ENCODE measurements at regions not wholly inside any gene's neighbourhood (a gene's known extent, or its start where the extent isn't known, plus 50 kb on each side); places are given as distances from the start of the nearest gene placed in this dataset.

DNA sequence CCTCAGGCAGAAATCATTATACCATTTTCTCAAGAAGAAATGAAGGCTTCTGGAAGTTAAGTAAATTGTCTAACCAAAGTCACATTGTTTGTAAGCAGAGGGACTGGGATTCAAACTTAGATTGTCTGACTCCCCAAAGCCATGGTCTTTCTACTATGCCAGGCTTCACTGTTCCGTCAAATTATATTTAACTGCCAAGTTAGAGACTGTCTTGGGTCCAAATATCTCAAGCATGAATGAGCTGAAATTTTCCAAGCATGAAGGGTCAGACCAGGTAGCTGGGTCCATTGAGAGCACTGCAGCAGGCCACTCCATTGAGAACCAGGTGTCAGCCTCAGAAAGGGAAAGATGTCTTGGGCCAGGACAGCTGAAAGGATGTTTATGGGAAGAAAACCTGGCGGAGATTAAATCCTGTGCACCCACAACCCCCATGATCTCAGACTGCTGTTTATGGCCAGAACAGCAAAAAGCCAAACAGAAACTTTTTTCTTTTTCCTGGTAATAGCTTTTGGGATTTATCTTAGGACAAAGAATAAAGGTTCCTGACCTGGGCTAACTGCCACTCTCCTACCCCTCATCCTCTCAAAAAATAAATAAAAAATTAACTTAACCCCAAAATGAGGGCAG, 612.3 kb downstream of the INSC start:
- FAIRE-seq (no peak), DNase-seq (ENCODE audit: insufficient read length, low spot score) (no peak)
- TF ChIP-seq POLR2A (IDR thresholded peaks at IDR 0.05; ENCODE audit: low read depth, low read length), result no peak

DNA sequence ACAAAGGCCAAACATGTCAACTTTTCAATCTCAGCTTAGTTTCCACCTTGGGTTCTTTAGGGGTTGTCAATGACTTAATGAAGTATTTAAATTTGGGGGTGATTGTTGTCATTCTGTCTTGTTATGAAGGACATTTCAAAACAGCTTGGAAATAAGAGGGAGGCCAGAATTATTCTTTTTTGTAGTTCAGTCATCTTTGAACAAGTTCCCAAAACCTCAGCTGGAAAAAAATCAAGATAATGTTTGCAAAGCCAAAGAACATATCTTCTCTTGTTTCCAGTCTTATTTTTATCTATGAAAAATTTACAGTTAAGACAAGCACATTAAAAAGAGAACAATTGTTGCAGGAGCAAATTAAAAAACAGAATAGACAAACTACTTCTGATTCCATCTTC, 612.8 kb downstream of the INSC start:
- no peak for FAIRE-seq
- DNase-seq (ENCODE audit: insufficient read length, low spot score), result no peak
- TF ChIP-seq POLR2A (IDR thresholded peaks at IDR 0.05; ENCODE audit: low read depth, low read length), result no peak

DNA sequence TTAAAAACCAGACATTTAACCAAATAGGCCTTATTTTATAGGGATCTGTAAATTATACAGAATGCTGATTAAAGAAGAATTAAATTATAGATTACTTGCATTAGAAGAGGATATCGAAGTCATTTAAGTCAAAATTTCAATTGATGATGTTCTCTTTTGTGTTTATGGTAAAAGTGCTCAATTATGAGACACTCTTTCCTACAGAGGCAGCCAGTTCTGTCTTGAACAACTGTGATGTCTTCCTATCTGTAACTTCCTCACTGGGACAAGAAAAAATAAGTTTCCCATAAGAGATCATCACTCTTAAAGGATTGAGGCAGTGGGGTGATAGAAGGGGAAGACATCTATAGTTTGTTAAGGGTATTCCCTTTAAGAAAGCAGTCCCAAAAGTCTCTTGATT, 613.5 kb downstream of the INSC start:
- no peak for DNase-seq (ENCODE audit: insufficient read length, low spot score)
- FAIRE-seq, result no peak
- TF ChIP-seq POLR2A (IDR thresholded peaks at IDR 0.05; ENCODE audit: low read depth, low read length), result no peak

DNA sequence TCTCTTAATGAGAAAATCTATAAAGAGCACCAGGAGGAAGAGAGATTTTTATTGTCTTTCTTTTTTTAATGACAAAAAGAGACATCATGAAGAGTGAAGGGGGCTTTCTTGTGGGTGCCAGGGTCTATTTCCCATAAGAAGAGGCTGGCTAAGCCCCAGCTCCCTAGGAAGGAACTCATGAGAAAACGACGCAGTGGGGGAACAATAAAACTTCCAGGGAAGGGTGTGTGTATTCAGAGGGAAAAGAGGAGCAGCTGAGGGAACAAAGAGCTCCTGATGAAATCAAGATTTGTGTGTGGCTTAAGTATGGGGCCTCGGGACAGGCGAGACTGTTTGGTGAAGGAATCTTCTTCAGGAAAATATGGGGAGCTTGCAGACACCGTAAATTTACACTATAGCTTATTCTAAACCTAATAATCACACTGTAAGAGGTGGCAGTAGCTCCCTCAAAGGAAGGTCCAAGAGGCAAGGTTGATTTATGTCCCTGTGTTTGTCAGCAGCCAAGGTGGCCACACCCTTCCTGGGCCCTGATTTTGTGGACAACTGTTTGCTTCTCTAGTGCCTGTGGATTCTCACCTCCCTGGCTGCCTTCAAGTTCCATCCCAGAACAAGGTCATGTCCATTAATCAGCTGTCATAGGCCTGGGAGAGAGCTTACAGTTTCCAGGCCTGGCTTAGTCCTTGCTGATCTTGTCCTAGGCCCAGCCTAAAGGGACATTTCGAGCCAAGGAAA, 615.7 kb downstream of the INSC start:
- DNase-seq (ENCODE audit: insufficient read length, low spot score), result no peak
- FAIRE-seq, result no peak
- no peak for TF ChIP-seq POLR2A (IDR thresholded peaks at IDR 0.05; ENCODE audit: low read depth, low read length)

DNA sequence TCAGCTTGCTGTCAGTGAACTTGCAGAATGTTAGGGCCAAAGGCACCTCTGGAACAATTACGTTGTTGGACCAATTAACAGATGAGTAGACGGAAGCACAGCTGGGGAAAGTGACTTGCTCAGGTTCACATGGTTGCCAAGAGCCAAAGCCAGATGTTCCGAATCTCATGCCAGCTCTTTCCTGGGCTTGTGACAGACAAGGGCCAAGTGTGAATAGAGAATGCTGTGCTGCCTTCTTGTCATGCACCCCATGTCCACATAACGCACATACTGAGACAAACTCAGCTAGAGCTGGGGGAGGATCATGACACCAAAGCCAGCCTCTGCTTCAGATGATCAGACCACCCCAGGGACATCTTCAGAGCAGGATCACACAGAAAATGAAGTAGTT, 616.3 kb downstream of the INSC start:
- FAIRE-seq (no peak), DNase-seq (ENCODE audit: insufficient read length, low spot score) (no peak)
- no peak for TF ChIP-seq POLR2A (IDR thresholded peaks at IDR 0.05; ENCODE audit: low read depth, low read length)

DNA sequence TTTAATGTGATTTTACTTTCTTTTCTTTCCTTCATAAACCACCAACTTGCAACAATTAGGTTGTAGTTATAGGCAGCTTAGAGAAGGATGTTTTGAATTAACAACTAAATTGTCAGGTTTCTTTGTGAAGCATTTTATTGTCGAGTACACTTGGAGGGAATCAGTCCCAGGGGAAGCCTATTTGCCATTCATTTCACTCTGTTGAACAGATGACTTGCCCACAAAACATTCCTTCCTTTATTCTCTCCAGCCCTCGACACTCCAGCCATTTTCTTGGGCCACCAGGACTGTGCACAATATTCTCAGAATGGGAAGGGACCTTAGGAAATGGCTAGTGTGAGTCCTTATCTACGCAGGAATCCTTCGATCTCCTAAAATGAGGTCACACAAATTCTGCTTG, 620.6 kb downstream of the SOX6 start:
- no peak for TF ChIP-seq POLR2A (IDR thresholded peaks at IDR 0.05; ENCODE audit: low read depth, low read length)
- FAIRE-seq (no peak), DNase-seq (ENCODE audit: insufficient read length, low spot score) (no peak)

DNA sequence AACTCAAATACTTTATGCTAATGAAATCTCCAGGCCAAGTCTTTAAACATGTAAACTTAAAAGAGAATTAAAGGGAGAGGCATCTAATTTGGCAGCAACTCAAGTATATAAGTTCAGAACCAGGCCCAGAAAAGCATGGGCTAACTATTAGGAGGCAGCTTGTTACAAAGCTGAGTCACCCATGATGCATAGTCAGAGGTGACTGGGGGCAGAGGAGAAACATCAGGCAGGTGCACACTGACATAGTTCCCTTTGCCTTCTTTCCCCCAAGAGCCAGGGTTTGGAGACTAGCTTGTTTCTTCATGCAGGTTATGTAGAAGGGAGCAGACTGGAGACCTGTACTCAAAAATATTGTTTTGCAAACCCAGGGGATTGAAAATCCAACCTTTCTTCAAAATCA, 619.0 kb downstream of the SOX6 start:
- FAIRE-seq, result no peak
- no peak for TF ChIP-seq POLR2A (IDR thresholded peaks at IDR 0.05; ENCODE audit: low read depth, low read length)
- no peak for DNase-seq (ENCODE audit: insufficient read length, low spot score)

DNA sequence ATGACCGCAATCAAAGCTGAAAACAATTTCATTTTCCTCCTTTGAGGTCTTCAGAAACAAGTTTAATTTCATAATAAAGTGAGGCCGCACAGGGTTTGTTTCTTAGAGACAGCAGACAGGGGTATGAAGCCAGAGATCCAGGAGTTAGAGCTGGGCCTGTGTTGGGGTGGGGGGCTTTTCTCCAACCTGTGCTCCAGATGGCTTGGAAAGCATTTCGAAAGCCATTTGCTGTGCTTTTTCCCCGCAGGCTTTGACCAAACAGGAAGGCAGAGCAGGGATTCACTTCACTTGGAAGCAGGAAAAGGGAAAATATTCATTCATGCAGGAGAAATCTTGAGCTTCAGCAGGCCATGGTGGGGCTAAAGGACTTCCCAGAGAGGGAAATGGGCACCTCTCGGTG, 617.4 kb downstream of the SOX6 start:
- no peak for TF ChIP-seq POLR2A (IDR thresholded peaks at IDR 0.05; ENCODE audit: low read depth, low read length)
- DNase-seq (ENCODE audit: insufficient read length, low spot score) (no peak), FAIRE-seq (no peak)

DNA sequence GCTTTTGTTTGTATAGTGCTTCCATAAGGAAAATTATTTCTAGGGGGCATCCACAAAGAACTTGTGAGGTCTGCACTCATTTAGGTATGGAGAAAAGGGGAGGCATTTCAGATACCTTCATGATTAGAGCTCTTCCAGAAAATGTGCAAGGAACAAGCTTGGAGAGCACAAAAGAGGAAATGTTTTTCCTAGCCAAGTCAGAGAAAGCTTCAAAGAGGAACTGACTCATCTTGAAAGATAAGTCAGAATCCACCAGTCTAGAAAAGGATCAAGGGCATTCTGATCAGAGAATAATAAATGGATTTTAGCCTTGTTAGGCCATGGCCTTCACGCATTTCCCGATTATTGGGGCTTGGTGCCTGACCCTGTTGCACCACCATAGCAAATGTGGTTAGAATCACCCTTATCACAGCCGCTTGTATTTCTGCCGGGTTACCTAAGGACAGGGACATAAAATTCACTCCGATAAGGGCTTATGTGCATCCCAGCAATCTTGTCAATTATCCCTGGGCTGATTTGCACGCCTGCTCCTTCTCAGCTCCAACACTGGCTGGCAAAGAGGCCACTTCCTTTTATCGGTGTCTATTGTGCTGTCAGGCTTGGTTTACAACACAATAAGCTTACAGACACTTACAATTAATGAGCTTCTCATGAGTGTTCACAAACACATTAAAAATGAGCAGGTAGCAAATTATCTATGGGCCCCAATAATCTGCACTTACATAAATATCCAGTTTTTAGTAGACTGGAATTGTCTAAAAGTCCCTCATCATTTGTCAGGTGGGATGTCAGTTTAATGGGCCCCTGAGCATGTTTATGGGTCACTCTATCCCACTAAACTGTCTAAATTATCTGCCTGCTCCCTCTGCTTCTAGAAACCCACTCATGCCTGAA, 613.5 kb downstream of the SOX6 start:
- DNase-seq (ENCODE audit: insufficient read length, low spot score) (no peak), FAIRE-seq (no peak)
- TF ChIP-seq POLR2A (IDR thresholded peaks at IDR 0.05; ENCODE audit: low read depth, low read length), result no peak

DNA sequence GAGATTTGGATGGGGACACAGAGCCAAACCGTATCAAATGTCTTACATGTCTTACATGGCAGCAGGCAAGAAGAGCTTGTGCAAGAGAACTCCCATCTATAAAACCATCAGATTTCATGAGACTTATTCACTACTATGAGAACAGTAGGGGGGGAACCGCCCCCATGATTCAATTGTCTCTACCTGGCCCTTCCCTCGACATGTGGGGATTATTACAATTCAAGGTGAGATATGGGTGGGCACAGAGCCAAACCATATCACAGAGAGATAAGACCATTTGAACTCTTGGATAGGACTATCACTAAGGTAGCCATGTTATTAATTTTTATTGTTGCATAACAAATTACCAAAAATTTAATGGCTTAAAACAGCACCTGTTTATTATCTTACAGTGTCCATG, 611.7 kb downstream of the SOX6 start:
- TF ChIP-seq POLR2A (IDR thresholded peaks at IDR 0.05; ENCODE audit: low read depth, low read length), result no peak
- DNase-seq (ENCODE audit: insufficient read length, low spot score), result no peak
- FAIRE-seq, result no peak

DNA sequence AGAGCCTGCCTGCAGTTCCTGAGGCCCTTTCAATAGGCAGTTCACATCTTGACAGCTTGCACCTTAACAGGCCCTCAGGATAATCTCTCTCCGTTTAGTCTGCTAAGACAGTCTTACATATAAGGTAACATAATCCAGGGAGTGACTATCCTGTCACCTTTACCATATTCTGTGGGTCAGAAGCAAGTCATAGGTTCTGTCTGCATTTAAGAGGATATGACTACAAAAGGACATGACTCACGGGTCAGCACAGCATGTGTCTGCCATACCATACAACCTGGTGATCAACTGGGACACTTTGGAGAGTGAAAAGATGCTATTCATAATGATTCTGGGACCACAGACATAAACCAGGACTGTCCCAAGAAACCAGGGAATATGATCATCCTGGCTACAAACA, 611.1 kb downstream of the SOX6 start:
- FAIRE-seq (no peak), DNase-seq (ENCODE audit: insufficient read length, low spot score) (no peak)
- no peak for TF ChIP-seq POLR2A (IDR thresholded peaks at IDR 0.05; ENCODE audit: low read depth, low read length)

DNA sequence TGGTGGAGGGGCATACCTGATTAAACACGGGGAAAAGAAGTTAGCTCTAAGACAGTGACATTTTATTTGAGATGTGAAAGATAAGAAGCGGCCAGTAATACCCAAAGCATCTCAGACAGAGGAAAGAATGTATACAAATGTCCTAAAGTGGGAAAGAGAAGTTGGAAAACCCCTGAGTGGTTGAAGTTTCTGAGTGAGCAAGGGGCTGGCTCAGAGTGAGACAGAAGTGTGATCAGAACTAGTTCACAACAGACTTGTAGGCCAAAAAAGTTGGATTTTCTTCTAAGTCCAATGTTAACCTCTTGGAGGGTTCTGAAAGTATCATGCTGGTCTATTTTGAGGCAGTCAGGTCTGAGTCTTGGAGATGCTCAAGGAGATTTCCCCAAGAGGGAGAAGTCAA, 608.7 kb downstream of the SOX6 start:
- TF ChIP-seq POLR2A (IDR thresholded peaks at IDR 0.05; ENCODE audit: low read depth, low read length), result no peak
- no peak for FAIRE-seq
- DNase-seq (ENCODE audit: insufficient read length, low spot score), result no peak

DNA sequence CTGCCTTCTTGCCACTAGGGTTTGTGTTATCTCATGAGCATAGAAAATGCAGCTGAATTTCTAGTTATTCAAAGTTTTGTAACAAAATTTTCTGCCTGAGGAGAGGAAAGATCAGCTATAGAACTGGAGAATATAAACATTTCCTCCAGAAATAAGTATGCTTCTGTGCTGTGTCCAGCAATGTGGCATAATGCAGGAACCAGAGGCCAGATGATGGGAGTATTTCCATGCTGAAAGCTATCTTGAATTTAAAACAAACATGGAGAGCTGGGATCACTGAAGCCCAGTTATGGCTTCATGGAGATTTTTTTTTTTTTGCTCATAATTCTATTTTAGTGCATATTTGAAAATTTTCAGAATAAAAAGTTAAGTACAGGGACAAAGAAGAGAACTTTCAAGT, 608.2 kb downstream of the SOX6 start:
- DNase-seq (ENCODE audit: insufficient read length, low spot score), result no peak
- no peak for FAIRE-seq
- TF ChIP-seq POLR2A (IDR thresholded peaks at IDR 0.05; ENCODE audit: low read depth, low read length), result no peak

DNA sequence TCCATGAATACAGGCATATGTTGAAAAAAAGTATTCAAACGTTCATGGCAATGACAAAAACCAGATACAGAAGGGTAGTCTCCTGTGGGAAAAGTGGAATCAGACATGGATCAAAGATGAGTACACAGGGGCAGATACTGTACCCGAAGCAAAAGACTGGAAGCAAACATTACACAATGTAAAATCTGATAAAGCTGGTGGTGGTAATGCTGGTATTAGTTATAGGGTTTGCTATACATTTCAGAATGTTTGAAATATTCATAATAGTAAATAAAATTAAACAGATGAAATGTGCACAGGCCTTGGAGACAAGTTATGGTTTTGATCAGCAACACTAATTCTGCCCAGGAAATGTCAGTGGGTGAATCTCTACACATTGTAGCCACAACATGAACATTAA, 607.6 kb downstream of the SOX6 start:
- no peak for FAIRE-seq
- no peak for TF ChIP-seq POLR2A (IDR thresholded peaks at IDR 0.05; ENCODE audit: low read depth, low read length)
- no peak for DNase-seq (ENCODE audit: insufficient read length, low spot score)

All from H54 (cell line).